ENCODE measurements at regions not wholly inside any gene's neighbourhood (a gene's known extent, or its start where the extent isn't known, plus 50 kb on each side); places are given as distances from the start of the nearest gene placed in this dataset.

GRCh38 chr12:125221602-125222001 is 156.4 kb downstream of the AACS start:
- H3K4me1 ChIP-seq (ENCODE audit: low read depth) = no peaks in the 10 kb centered on the region
- H3K27me3 ChIP-seq = no peaks in the 10 kb centered on the region
- no peak overlapping the region for H3K27ac ChIP-seq
- H3K4me3 ChIP-seq = no peak overlapping the region
- TF ChIP-seq CTCF (IDR thresholded peaks at IDR 0.05; ENCODE audit: low read depth, low read length) = no peak
- no peak for DNase-seq (ENCODE audit: low read depth in 1 of 2, low spot score in 1 of 2)
- H3K36me3 ChIP-seq = no peaks in the 10 kb centered on the region
- H3K9me3 ChIP-seq (ENCODE audit: low read depth) = no peaks in the 10 kb centered on the region

GRCh38 chr12:125222876-125223275 is 157.6 kb downstream of the AACS start:
- no peak for TF ChIP-seq CTCF (IDR thresholded peaks at IDR 0.05; ENCODE audit: low read depth, low read length)
- Histone ChIP-seq H3K4me3 (no peak overlapping the region), H3K27ac (no peak overlapping the region), H3K27me3 (no peaks in the 10 kb centered on the region), H3K36me3 (no peaks in the 10 kb centered on the region), H3K9me3 (ENCODE audit: low read depth) (no peaks in the 10 kb centered on the region), H3K4me1 (ENCODE audit: low read depth) (no peaks in the 10 kb centered on the region)
- no peak for DNase-seq (ENCODE audit: low read depth in 1 of 2, low spot score in 1 of 2)

- no peak for DNase-seq (ENCODE audit: low read depth in 1 of 2, low spot score in 1 of 2)
- no peak for TF ChIP-seq CTCF (IDR thresholded peaks at IDR 0.05; ENCODE audit: low read depth, low read length)
- H3K4me3 ChIP-seq = no peak overlapping the region
- no peak overlapping the region for H3K27ac ChIP-seq
- H3K36me3 ChIP-seq = no peaks in the 10 kb centered on the region
- no peaks in the 10 kb centered on the region for H3K4me1 ChIP-seq (ENCODE audit: low read depth)
- no peaks in the 10 kb centered on the region for H3K9me3 ChIP-seq (ENCODE audit: low read depth)
- H3K27me3 ChIP-seq = no peaks in the 10 kb centered on the region
These were observed 160.4 kb downstream of the AACS start for GRCh38 chr12:125225641-125226040.

GRCh38 chr12:125228519-125229260 is 163.5 kb downstream of the AACS start:
- Histone ChIP-seq H3K36me3 (no peaks in the 10 kb centered on the region), H3K4me1 (ENCODE audit: low read depth) (no peaks in the 10 kb centered on the region), H3K27me3 (no peaks in the 10 kb centered on the region), H3K27ac (no peak overlapping the region), H3K9me3 (ENCODE audit: low read depth) (no peaks in the 10 kb centered on the region), H3K4me3 (no peak overlapping the region)
- no peak for DNase-seq (ENCODE audit: low read depth in 1 of 2, low spot score in 1 of 2)
- TF ChIP-seq CTCF (IDR thresholded peaks at IDR 0.05; ENCODE audit: low read depth, low read length) = no peak

GRCh38 chr12:125229878-125230530 is 164.8 kb downstream of the AACS start:
- Histone ChIP-seq H3K27me3 (no peaks in the 10 kb centered on the region), H3K4me3 (no peak overlapping the region), H3K36me3 (no peaks in the 10 kb centered on the region), H3K27ac (no peak overlapping the region), H3K9me3 (ENCODE audit: low read depth) (no peaks in the 10 kb centered on the region), H3K4me1 (ENCODE audit: low read depth) (no peaks in the 10 kb centered on the region)
- no peak for TF ChIP-seq CTCF (IDR thresholded peaks at IDR 0.05; ENCODE audit: low read depth, low read length)
- DNase-seq (ENCODE audit: low read depth in 1 of 2, low spot score in 1 of 2) = no peak
